ENCODE measurements at regions not wholly inside any gene's neighbourhood (a gene's known extent, or its start where the extent isn't known, plus 50 kb on each side); places are given as distances from the start of the nearest gene placed in this dataset.

DNA sequence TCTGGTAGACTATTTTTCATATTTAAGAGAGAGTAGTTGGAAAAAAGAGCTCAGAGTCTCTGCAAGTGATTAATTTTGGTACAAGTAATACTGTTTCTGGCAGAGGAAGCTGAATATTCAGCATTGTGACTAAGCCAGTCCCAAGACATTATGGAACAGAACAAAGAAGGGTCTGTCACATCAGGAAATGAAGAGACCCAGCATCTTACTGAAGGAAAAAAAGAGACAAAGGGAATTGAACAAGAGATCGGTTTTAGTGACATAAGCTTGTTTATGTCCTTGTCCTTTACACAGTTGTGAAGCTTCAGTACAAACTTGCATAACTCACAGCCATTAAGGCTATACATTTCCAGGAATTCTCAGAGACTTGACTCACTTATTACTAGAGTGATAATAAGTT lies 568.5 kb upstream of the SLC8A1 start:
- TF ChIP-seq, protein P1, sequence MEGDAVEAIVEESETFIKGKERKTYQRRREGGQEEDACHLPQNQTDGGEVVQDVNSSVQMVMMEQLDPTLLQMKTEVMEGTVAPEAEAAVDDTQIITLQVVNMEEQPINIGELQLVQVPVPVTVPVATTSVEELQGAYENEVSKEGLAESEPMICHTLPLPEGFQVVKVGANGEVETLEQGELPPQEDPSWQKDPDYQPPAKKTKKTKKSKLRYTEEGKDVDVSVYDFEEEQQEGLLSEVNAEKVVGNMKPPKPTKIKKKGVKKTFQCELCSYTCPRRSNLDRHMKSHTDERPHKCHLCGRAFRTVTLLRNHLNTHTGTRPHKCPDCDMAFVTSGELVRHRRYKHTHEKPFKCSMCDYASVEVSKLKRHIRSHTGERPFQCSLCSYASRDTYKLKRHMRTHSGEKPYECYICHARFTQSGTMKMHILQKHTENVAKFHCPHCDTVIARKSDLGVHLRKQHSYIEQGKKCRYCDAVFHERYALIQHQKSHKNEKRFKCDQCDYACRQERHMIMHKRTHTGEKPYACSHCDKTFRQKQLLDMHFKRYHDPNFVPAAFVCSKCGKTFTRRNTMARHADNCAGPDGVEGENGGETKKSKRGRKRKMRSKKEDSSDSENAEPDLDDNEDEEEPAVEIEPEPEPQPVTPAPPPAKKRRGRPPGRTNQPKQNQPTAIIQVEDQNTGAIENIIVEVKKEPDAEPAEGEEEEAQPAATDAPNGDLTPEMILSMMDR (conservative IDR thresholded peaks at IDR 0.05; ENCODE audit: low read depth, low read length): no peak
- H3K4me3 ChIP-seq (ENCODE audit: low read length): no peak overlapping the region
- DNase-seq (ENCODE audit: low read depth): no peak

DNA sequence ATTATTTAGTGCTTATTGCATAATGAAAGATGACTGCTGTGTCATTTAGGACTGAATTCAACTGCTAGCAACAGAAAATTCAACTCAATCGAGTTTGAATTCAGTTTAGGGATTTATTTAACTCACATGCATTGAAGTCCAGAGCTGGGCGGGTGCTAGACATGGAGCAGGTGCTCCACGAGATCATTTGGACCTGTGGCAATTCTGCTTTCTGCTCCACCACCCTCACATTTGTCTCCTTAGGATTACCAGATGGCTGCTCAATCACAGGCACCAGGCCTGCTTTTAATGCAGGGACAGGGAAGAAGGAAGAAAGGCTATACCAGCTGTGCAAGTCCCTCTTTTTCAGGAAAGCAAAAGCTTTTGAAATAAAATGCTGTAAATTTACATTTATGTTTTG lies 572.9 kb upstream of the SLC8A1 start:
- no peak overlapping the region for H3K4me3 ChIP-seq (ENCODE audit: low read length)
- TF ChIP-seq, protein P1 (conservative IDR thresholded peaks at IDR 0.05; ENCODE audit: low read depth, low read length): no peak
- no peak for DNase-seq (ENCODE audit: low read depth)

DNA sequence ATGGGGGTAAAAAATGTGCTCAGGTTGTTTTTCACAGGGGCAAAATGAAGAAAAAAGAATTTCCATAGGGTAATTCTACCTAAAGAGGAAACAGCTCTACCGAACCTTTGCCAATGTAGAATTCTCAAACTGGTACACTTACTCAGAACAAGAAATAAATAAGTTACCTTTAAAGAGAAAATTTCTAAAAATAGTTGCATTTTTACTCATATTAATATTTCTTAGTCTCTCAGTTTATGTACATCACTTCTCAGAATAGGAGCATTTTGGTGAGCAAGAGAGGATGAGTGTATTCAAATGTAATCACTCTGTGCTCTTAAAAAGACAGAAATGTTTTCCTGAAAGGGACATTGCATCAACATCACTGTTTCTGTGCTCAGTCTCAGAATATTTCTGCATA lies 574.7 kb upstream of the SLC8A1 start:
- TF ChIP-seq, protein P1 (conservative IDR thresholded peaks at IDR 0.05; ENCODE audit: low read depth, low read length): no peak
- no peak for DNase-seq (ENCODE audit: low read depth)

DNA sequence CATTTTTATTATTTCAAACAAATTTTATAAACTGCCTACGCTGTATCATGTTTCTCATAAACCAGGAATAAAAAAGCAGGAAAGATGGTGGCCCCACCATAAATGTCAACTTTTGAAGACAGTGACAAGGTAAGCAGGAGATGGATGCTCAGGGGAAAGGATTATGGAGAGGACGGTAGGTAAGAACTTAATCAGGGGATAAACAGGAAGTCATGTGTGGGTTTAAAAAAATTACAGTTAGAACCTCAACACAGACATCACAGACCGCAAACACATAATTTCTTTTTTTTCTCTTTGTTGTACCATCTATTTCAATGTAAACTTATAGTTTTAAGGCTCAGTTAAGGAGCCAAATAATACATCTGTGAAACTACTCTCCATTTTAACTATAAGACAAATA lies 575.2 kb upstream of the SLC8A1 start:
- TF ChIP-seq, protein P1 (conservative IDR thresholded peaks at IDR 0.05; ENCODE audit: low read depth, low read length): no peak
- H3K4me3 ChIP-seq (ENCODE audit: low read length): no peak overlapping the region
- no peak for DNase-seq (ENCODE audit: low read depth)

More for the DNA sequence above, 574.7 kb upstream of the SLC8A1 start:
- no peak overlapping the region for H3K4me3 ChIP-seq (ENCODE audit: low read length)

DNA sequence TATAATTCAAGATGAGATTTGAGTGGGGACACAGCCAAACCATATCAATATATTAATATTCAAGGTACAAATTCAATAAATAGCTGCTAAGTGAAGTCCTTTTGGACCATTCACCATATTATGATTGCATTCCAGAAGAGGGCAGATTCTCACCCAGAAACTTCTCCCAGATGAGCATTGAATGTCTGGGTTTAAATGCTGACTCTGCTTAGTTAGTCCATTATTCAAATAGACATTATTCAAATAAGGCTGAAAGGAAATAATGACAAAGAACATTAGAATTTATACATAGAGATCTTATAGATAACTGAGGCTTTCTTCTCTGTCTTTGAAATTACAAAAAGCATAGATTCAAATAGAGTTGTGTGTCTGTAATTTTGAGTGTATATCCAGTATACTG lies 579.4 kb upstream of the SLC8A1 start:
- no peak for DNase-seq (ENCODE audit: low read depth)
- TF ChIP-seq, protein P1 (conservative IDR thresholded peaks at IDR 0.05; ENCODE audit: low read depth, low read length): no peak
- H3K4me3 ChIP-seq (ENCODE audit: low read length): no peak overlapping the region

DNA sequence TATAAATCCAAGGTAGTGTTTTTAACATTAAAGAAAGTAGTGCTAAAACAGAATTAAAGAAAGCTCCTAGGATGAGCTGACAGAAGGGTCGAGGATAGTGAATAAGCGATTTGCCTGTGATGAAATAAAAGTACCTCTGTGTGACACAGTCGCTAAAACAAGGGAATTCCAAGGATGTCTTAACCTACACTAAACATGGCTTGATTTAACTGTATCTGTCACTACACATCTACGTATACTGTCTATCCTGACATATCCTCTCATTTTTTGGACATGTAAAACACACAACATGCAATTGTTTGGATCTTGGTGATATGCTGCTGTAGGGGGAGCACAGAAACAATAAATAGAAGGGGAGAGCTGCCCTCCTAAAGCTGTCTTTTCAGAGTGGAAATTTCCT lies 580.8 kb upstream of the SLC8A1 start:
- TF ChIP-seq, protein P1 (conservative IDR thresholded peaks at IDR 0.05; ENCODE audit: low read depth, low read length): no peak
- no peak overlapping the region for H3K4me3 ChIP-seq (ENCODE audit: low read length)
- no peak for DNase-seq (ENCODE audit: low read depth)

DNA sequence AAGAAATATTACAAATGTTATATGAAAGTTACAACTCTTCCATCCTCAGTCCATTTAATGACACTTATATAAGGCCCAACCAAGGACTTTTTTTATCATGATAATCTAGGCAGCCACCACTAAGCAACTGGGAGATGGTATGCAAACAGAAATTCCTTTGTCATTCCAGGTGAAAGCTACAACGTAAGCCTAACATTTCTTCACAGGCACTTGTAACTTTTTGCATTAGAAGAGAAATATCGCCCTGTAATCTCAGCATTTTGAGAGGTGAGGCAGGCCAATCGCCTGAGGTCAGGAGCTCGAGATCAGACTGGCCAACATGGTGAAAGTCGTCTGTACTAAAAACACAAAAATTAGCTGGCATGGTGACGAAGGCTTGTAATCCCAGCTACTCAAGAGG lies 581.2 kb upstream of the SLC8A1 start:
- DNase-seq (ENCODE audit: low read depth): no peak
- TF ChIP-seq, protein P1 (conservative IDR thresholded peaks at IDR 0.05; ENCODE audit: low read depth, low read length): no peak
- no peak overlapping the region for H3K4me3 ChIP-seq (ENCODE audit: low read length)

Measured in retinal pigment epithelial cell (primary cell).